Ectodermal cell (in vitro differentiated cells): ENCODE measurements at regions not wholly inside any gene's neighbourhood (a gene's known extent, or its start where the extent isn't known, plus 50 kb on each side); places are given as distances from the start of the nearest gene placed in this dataset.
"Not testable (repeated sequence)": the region's sequence is repeated elsewhere in the genome, so short reads cannot be mapped to it uniquely, and the experiment has no call there.

Experiments used
- H3K27ac ChIP-seq: 2 replicates; pipeline ENCODE4 v1.7.0; 2013; ENCODE audit warnings: mild to moderate bottlenecking, low read depth, low read length; ENCODE audit not compliant: insufficient read depth, poor library complexity, severe bottlenecking
- H3K27me3 ChIP-seq: 2 replicates; pipeline ENCODE4 v1.7.0; 2013; ENCODE audit warnings: mild to moderate bottlenecking, low read length; ENCODE audit not compliant: insufficient read depth, control insufficient read depth, poor library complexity, severe bottlenecking
- H3K36me3 ChIP-seq: one replicate; pipeline ENCODE4 v1.7.0; 2013; ENCODE audit warnings: low read length; ENCODE audit not compliant: control insufficient read depth, insufficient read depth
- H3K4me1 ChIP-seq: one replicate; pipeline ENCODE4 v1.7.0; 2013; ENCODE audit warnings: low read length; ENCODE audit not compliant: control insufficient read depth, insufficient read depth
- H3K4me3 ChIP-seq: 2 replicates; pipeline ENCODE4 v1.7.0; 2013; ENCODE audit warnings: low read depth, low read length, control low read depth; ENCODE audit not compliant: insufficient read depth
- H3K9me3 ChIP-seq: 2 replicates; pipeline ENCODE4 v1.7.0; 2013; ENCODE audit warnings: mild to moderate bottlenecking, low read length, moderate library complexity; ENCODE audit not compliant: control insufficient read depth
- WGBS, 2 experiments: methylation state at CpG; one replicate each; pipeline ENCODE4 v1.1.7; 2013; ENCODE audit warnings: missing lambda C conversion rate in 2 of 2; 5-methylcytosine and 5-hydroxymethylcytosine counted together

DNA sequence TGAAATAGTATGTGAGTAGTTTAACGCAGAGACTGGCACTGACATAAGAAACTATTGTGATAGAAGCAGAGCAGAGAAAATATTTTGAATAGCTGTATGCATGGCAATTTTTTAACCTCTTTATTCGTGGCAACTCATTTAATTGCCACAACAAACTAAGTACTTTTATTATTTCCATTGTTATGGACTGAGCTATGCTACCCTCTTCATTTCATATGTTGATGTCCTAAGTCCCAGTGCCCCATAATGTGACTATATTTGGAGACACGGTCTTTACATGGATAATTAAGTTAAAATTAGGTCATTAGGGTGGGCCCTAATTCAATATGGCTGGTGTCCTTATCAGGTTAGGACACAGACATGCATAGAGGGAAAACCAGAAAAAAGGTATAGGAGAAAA, 86.1 kb upstream of the PRSS3 start:
- no peaks in the 10 kb centered on the region for H3K36me3 ChIP-seq
- no peak overlapping the region for H3K4me3 ChIP-seq
- H3K4me1 ChIP-seq: no peaks in the 10 kb centered on the region
- no peaks in the 10 kb centered on the region for H3K27me3 ChIP-seq
- 85 to 98% methylated on average over 3 of the region's 3 CpGs for WGBS, 2 experiments
- H3K9me3 ChIP-seq: no peaks in the 10 kb centered on the region
- no peak overlapping the region for H3K27ac ChIP-seq

- not testable (repeated sequence) for H3K27me3 ChIP-seq, H3K27ac ChIP-seq, H3K9me3 ChIP-seq, H3K4me3 ChIP-seq, H3K36me3 ChIP-seq, H3K4me1 ChIP-seq
- 74 to 94% methylated on average over 1 of the region's 1 CpG for WGBS, 2 experiments
These were observed 83.9 kb upstream of the PRSS3 start for GRCh38 chr9:33711418-33711817.

- WGBS, 2 experiments: 96 to 100% methylated on average over 2 of the region's 2 CpGs
- H3K36me3 ChIP-seq: no peaks in the 10 kb centered on the region
- no peaks in the 10 kb centered on the region for H3K4me1 ChIP-seq
- H3K27me3 ChIP-seq: no peaks in the 10 kb centered on the region
- no peak overlapping the region for H3K27ac ChIP-seq
- no peak overlapping the region for H3K4me3 ChIP-seq
- no peaks in the 10 kb centered on the region for H3K9me3 ChIP-seq
These were observed 80.4 kb upstream of the PRSS3 start for GRCh38 chr9:33714989-33715388.

GRCh38 chr9:33718987-33719386, 76.4 kb upstream of the PRSS3 start:
- no peak overlapping the region for H3K27ac ChIP-seq
- H3K36me3 ChIP-seq: no peaks in the 10 kb centered on the region
- WGBS, 2 experiments: 88 to 89% methylated on average over 7 of the region's 7 CpGs
- no peaks in the 10 kb centered on the region for H3K4me1 ChIP-seq
- no peaks in the 10 kb centered on the region for H3K9me3 ChIP-seq
- H3K27me3 ChIP-seq: peaks cover 11% of the 10 kb centered on the region
- no peak overlapping the region for H3K4me3 ChIP-seq

GRCh38 chr9:33719581-33720374, 75.6 kb upstream of the PRSS3 start:
- Histone ChIP-seq H3K4me1 (no peaks in the 10 kb centered on the region), H3K27me3 (peaks cover 11% of the 10 kb centered on the region), H3K9me3 (no peaks in the 10 kb centered on the region), H3K36me3 (no peaks in the 10 kb centered on the region), H3K4me3 (no peak overlapping the region), H3K27ac (no peak overlapping the region)
- 73 to 76% methylated on average over 19 of the region's 19 CpGs for WGBS, 2 experiments

DNA sequence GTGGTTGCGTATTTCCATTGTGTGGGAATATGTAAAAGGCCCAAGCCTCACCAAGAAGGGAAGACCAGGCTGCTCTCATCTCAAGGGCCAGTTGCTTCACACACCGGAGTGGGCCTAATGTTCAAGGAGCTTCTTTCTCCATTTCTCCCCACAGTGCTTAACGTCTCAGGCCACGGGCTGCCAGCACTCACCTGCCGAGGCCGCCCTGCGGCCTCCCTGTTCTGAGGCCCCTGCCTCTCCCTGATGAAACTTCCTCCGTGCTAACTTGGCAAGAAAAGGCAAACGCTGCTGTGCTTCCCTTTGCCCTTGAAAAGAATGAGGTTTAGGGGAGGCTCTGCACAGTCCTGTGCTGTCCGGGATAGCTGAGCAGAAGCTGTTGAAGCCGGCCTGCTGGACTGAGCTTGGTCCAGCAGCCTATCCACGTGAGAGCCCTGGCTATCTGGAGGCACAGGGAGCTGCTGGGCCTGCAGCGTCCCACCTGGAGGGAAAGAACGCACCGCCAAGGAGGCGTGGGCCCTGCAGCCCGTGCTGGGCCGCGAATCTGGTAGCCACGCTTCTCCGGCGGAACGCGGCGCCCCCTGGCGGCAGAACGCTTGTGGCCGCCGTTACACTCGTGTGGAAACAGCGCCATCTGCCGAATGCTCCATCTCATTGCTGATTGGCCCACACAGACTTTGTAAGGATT, 73.5 kb upstream of the PRSS3 start:
- H3K9me3 ChIP-seq: no peaks in the 10 kb centered on the region
- 28% methylated on average over 32 of the region's 32 CpGs for WGBS, 2 experiments
- H3K36me3 ChIP-seq: no peaks in the 10 kb centered on the region
- H3K4me3 ChIP-seq: no peak overlapping the region
- H3K27ac ChIP-seq: no peak overlapping the region
- peaks cover 11% of the 10 kb centered on the region for H3K27me3 ChIP-seq
- no peaks in the 10 kb centered on the region for H3K4me1 ChIP-seq

DNA sequence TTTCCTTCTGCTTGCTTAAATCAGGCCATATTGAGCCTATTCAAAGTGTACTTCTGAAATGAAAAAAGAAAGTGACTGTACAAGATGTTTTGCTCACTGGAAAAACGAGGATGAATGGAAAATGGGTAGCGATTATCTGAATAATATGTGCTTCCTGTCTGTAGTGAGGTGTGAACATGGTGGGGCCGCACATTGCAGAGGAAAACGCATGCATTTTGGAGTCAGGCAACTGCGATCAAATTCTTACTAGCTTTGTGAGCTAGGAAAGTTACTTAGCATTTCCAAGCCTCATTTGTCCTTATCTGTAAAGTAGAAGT, 73.0 kb upstream of the PRSS3 start:
- Histone ChIP-seq H3K27me3 (peaks cover 11% of the 10 kb centered on the region), H3K36me3 (no peaks in the 10 kb centered on the region), H3K4me3 (no peak overlapping the region), H3K9me3 (no peaks in the 10 kb centered on the region), H3K4me1 (no peaks in the 10 kb centered on the region), H3K27ac (no peak overlapping the region)
- WGBS, 2 experiments: 56 to 57% methylated on average over 5 of the region's 5 CpGs

DNA sequence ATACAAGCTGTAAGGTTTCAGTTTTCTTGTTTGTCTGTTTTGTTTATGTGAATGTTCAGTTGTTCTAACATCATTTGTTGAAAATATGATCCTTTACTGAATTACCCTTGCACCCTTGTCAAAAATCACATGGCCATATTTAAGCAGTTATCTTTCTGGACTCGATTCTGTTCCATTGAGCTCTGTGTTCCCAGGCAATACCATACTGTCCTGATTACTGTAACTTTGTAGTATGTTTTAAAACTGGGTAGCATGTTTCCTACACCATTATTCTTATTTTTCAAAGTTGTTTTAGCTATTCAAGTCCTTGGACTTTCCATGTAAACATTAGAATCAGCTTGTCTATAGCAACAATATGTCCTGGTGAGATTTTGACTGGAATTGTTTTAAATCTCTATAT, 66.7 kb upstream of the PRSS3 start:
- Histone ChIP-seq H3K4me1 (no peaks in the 10 kb centered on the region), H3K9me3 (no peaks in the 10 kb centered on the region), H3K27ac (no peak overlapping the region), H3K4me3 (no peak overlapping the region), H3K27me3 (no peaks in the 10 kb centered on the region), H3K36me3 (no peaks in the 10 kb centered on the region)
- 84 to 100% methylated on average over 1 of the region's 1 CpG for WGBS, 2 experiments

DNA sequence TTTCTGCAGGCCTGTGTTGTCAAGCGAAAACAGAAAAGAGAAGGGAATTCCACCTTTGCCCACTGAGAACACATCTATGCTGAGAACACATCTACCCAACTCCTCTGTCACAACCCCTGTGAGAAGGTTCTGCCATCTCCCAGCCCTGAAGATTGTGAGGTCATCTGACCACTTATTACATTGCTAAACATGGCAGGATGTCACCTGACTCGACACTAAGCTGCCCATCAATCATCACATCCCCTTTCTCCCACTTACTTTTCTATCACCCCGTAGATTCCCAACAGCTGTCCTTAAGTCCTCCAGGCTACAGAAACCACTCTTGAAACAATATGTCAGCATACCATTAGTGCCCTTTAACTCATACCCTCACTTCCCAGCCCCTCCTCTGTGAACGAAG, 64.2 kb upstream of the PRSS3 start:
- Histone ChIP-seq H3K36me3 (no peaks in the 10 kb centered on the region), H3K4me1 (no peaks in the 10 kb centered on the region), H3K27ac (no peak overlapping the region), H3K9me3 (no peaks in the 10 kb centered on the region), H3K27me3 (no peaks in the 10 kb centered on the region), H3K4me3 (no peak overlapping the region)
- 94 to 96% methylated on average over 4 of the region's 4 CpGs for WGBS, 2 experiments

DNA sequence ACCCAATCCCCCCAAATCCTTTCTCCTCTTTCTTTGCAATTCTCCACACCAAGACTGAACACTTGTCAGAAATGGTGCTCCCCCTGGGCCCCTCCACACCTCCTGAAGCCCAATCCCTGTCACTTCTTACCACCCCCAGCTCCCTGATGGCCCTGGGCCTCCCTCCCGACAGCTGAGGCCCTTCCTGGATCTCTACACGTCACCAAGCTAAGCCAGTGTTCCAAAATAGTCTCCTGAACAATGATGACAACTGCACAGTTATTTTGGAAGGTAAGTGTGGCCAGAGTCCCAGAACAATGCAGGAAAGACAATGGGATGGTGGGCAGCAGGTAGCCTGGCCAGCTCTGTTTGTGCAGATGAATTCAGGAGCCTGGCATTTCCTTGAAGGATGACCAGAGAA, 63.7 kb upstream of the PRSS3 start:
- Histone ChIP-seq H3K36me3 (no peaks in the 10 kb centered on the region), H3K4me3 (no peak overlapping the region), H3K4me1 (no peaks in the 10 kb centered on the region), H3K9me3 (no peaks in the 10 kb centered on the region), H3K27ac (no peak overlapping the region), H3K27me3 (no peaks in the 10 kb centered on the region)
- WGBS, 2 experiments: 91 to 94% methylated on average over 2 of the region's 2 CpGs
